K562 (cell line): ENCODE measurements at regions not wholly inside any gene's neighbourhood (a gene's known extent, or its start where the extent isn't known, plus 50 kb on each side); places are given as distances from the start of the nearest gene placed in this dataset.

Source experiments
- CTCF ChIP-seq, 3 experiments: IDR thresholded peaks in 2 of 3; conservative IDR thresholded peaks in 1 of 3; 2 replicates each; pipeline ENCODE4 v1.5.1; 2011 to 2012; ENCODE audit warnings: low read length in 3 of 3, mild to moderate bottlenecking in 3 of 3, control low read depth in 2 of 3, improper control_type of control experiment in 1 of 3, inconsistent platforms in 1 of 3, low read depth in 1 of 3, mixed read lengths in 1 of 3, moderate library complexity in 1 of 3; ENCODE audit not compliant: insufficient read depth in 2 of 3
- EZH2 ChIP-seq: IDR thresholded peaks from 2 replicates; pipeline ENCODE4 v1.6.1; 2012; ENCODE audit warnings: low read depth, mild to moderate bottlenecking, inconsistent platforms, low read length, borderline replicate concordance
- MCM5 ChIP-seq: fragments of 450-650 bp; IDR thresholded peaks from 2 replicates; pipeline ENCODE4 v1.6.1; 2016; ENCODE audit warnings: low read depth
- POLR2A ChIP-seq: fragments of 450-650 bp; conservative IDR thresholded peaks from 2 replicates; pipeline ENCODE4 v1.6.1; 2016
- SP1 ChIP-seq: sonication (generic); formaldehyde crosslinking; IDR thresholded peaks from 2 replicates; pipeline ENCODE4 v1.8.1; 2022; ENCODE audit warnings: mild to moderate bottlenecking, missing genetic modification reagents
- ZNF785 ChIP-seq: fragments of 250-450 bp; sonication (Bioruptor Pico); IDR thresholded peaks from 2 replicates; pipeline ENCODE4 v1.4.0; 2020; ENCODE audit warnings: mild to moderate bottlenecking

GRCh38 chr12:92426332-92426731 lies 276.5 kb upstream of the PLEKHG7 start:
- TF ChIP-seq EZH2 (no peak), CTCF (IDR thresholded peaks at IDR 0.05 in 2 of 3, conservative IDR thresholded peaks at IDR 0.05 in 1 of 3; ENCODE audit: insufficient read depth in 2 of 3, low read depth in 1 of 3, low read length in 3 of 3) (no peak), MCM5 (no peak), ZNF785 (CRISPR knock-in tag) (no peak), SP1 (CRISPR knock-in tag) (no peak), POLR2A (no peak)
